ENCODE measurements at regions not wholly inside any gene's neighbourhood (a gene's known extent, or its start where the extent isn't known, plus 50 kb on each side); places are given as distances from the start of the nearest gene placed in this dataset.

GRCh38 chr13:80901530-80901929 lies 560.6 kb upstream of the SPRY2 start:
- H3F3A ChIP-seq (ENCODE audit: insufficient read depth, low read length, poor library complexity, severe bottlenecking) = no peaks in the 10 kb centered on the region
- no peaks in the 10 kb centered on the region for H3K9me3 ChIP-seq (ENCODE audit: low read length)
- no peaks in the 10 kb centered on the region for H3K27me3 ChIP-seq (ENCODE audit: insufficient read depth, low read depth, low read length)
- TF ChIP-seq TAF1 (IDR thresholded peaks at IDR 0.05; ENCODE audit: low read depth) (no peak), SMC3 (conservative IDR thresholded peaks at IDR 0.05; ENCODE audit: poor library complexity) (no peak), EZH2 (IDR thresholded peaks at IDR 0.05; ENCODE audit: borderline replicate concordance, insufficient read depth, low read length, poor library complexity, severe bottlenecking) (no peak), POLR2AphosphoS5 (IDR thresholded peaks at IDR 0.05) (no peak), EP300 (conservative IDR thresholded peaks at IDR 0.05; ENCODE audit: poor library complexity, severe bottlenecking) (no peak), MXI1 (conservative IDR thresholded peaks at IDR 0.05; ENCODE audit: poor library complexity, severe bottlenecking) (no peak), REST (IDR thresholded peaks at IDR 0.05; ENCODE audit: borderline replicate concordance) (no peak), RAD21 (conservative IDR thresholded peaks at IDR 0.05) (no peak)
- TF ChIP-seq, protein P1, sequence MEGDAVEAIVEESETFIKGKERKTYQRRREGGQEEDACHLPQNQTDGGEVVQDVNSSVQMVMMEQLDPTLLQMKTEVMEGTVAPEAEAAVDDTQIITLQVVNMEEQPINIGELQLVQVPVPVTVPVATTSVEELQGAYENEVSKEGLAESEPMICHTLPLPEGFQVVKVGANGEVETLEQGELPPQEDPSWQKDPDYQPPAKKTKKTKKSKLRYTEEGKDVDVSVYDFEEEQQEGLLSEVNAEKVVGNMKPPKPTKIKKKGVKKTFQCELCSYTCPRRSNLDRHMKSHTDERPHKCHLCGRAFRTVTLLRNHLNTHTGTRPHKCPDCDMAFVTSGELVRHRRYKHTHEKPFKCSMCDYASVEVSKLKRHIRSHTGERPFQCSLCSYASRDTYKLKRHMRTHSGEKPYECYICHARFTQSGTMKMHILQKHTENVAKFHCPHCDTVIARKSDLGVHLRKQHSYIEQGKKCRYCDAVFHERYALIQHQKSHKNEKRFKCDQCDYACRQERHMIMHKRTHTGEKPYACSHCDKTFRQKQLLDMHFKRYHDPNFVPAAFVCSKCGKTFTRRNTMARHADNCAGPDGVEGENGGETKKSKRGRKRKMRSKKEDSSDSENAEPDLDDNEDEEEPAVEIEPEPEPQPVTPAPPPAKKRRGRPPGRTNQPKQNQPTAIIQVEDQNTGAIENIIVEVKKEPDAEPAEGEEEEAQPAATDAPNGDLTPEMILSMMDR (IDR thresholded peaks at IDR 0.05; ENCODE audit: poor library complexity, severe bottlenecking) = no peak
- H3K27ac ChIP-seq (ENCODE audit: low read length) = no peak overlapping the region
- no peaks in the 10 kb centered on the region for H3K79me2 ChIP-seq (replicated peaks; ENCODE audit: insufficient read depth, low read length)
- H3K9me2 ChIP-seq (ENCODE audit: insufficient read depth, low read length) = no peaks in the 10 kb centered on the region
- H3K9ac ChIP-seq (ENCODE audit: low read length) = no peak overlapping the region
- H3K36me3 ChIP-seq (ENCODE audit: insufficient read depth, low read length) = no peaks in the 10 kb centered on the region
- H3K4me2 ChIP-seq (ENCODE audit: low read length) = no peak overlapping the region
- H3K4me3 ChIP-seq (ENCODE audit: low read length) = no peak overlapping the region
- H2AFZ ChIP-seq (ENCODE audit: low read depth, low read length) = no peak overlapping the region
- H4K20me1 ChIP-seq (ENCODE audit: insufficient read depth) = no peaks in the 10 kb centered on the region

DNA sequence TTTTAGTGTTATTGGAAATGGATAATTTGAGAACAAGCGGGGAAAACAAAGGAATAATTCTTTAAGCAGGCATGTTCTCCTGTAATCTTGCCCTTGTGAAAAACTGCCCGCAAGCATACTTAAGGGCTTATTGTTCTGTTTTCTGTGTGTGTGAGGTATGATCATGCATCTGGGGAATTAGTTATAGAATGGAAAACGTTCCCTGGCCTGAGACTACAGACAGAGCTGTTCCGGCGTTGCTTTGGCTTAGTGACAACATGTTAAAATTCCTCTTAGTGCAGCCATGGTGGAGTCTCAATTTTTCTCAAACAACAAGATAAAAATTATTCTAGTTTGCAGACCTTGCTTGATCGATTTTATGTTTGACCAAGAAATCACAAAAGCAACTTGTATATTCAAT lies 560.2 kb upstream of the SPRY2 start:
- H3K9ac ChIP-seq (ENCODE audit: low read length) = no peak overlapping the region
- H3K9me3 ChIP-seq (ENCODE audit: low read length) = no peaks in the 10 kb centered on the region
- no peaks in the 10 kb centered on the region for H4K20me1 ChIP-seq (ENCODE audit: insufficient read depth)
- H2AFZ ChIP-seq (ENCODE audit: low read depth, low read length) = no peak overlapping the region
- H3F3A ChIP-seq (ENCODE audit: insufficient read depth, low read length, poor library complexity, severe bottlenecking) = no peaks in the 10 kb centered on the region
- no peaks in the 10 kb centered on the region for H3K36me3 ChIP-seq (ENCODE audit: insufficient read depth, low read length)
- TF ChIP-seq SMC3 (conservative IDR thresholded peaks at IDR 0.05; ENCODE audit: poor library complexity) (no peak), TAF1 (IDR thresholded peaks at IDR 0.05; ENCODE audit: low read depth) (no peak), MXI1 (conservative IDR thresholded peaks at IDR 0.05; ENCODE audit: poor library complexity, severe bottlenecking) (no peak), EP300 (conservative IDR thresholded peaks at IDR 0.05; ENCODE audit: poor library complexity, severe bottlenecking) (no peak), POLR2AphosphoS5 (IDR thresholded peaks at IDR 0.05) (no peak), EZH2 (IDR thresholded peaks at IDR 0.05; ENCODE audit: borderline replicate concordance, insufficient read depth, low read length, poor library complexity, severe bottlenecking) (no peak), REST (IDR thresholded peaks at IDR 0.05; ENCODE audit: borderline replicate concordance) (no peak)
- TF ChIP-seq, protein P1 (IDR thresholded peaks at IDR 0.05; ENCODE audit: poor library complexity, severe bottlenecking) = no peak
- no peak overlapping the region for H3K27ac ChIP-seq (ENCODE audit: low read length)
- no peak overlapping the region for H3K4me2 ChIP-seq (ENCODE audit: low read length)
- no peak overlapping the region for H3K4me3 ChIP-seq (ENCODE audit: low read length)
- no peaks in the 10 kb centered on the region for H3K79me2 ChIP-seq (replicated peaks; ENCODE audit: insufficient read depth, low read length)
- H3K27me3 ChIP-seq (ENCODE audit: insufficient read depth, low read depth, low read length) = no peaks in the 10 kb centered on the region
- no peaks in the 10 kb centered on the region for H3K9me2 ChIP-seq (ENCODE audit: insufficient read depth, low read length)
